HFF-Myc (cell line): ENCODE measurements at regions not wholly inside any gene's neighbourhood (a gene's known extent, or its start where the extent isn't known, plus 50 kb on each side); places are given as distances from the start of the nearest gene placed in this dataset.

Source experiments
- DNase-seq: peaks from one replicate; pipeline ENCODE4 v3.0.0-alpha.2; 2011; ENCODE audit warnings: low read depth; ENCODE audit errors: extremely low read depth
- H3K4me3 ChIP-seq: replicated peaks from 2 replicates; pipeline ENCODE4 v1.5.1; 2011; ENCODE audit warnings: low read depth, mild to moderate bottlenecking, control low read depth, low read length
- CTCF ChIP-seq: IDR thresholded peaks from 2 replicates; pipeline ENCODE4 v1.5.1; 2012; ENCODE audit warnings: mild to moderate bottlenecking, low read depth, low read length, control low read depth; ENCODE audit errors: missing control alignments

GRCh38 chr4:25474690-25475089 lies 97.6 kb downstream of the ANAPC4 start:
- no peak for DNase-seq
- no peak for TF ChIP-seq CTCF
- H3K4me3 ChIP-seq: no peak overlapping the region

GRCh38 chr4:25477221-25477620 lies 100.2 kb downstream of the ANAPC4 start:
- H3K4me3 ChIP-seq: no peak overlapping the region
- DNase-seq: no peak
- TF ChIP-seq CTCF: no peak

GRCh38 chr4:25481648-25482047 lies 104.6 kb downstream of the ANAPC4 start:
- DNase-seq: no peak
- no peak overlapping the region for H3K4me3 ChIP-seq
- no peak for TF ChIP-seq CTCF

GRCh38 chr4:25484243-25484721 lies 107.2 kb downstream of the ANAPC4 start:
- H3K4me3 ChIP-seq: no peak overlapping the region
- no peak for DNase-seq
- no peak for TF ChIP-seq CTCF

- H3K4me3 ChIP-seq: no peak overlapping the region
- no peak for TF ChIP-seq CTCF
- no peak for DNase-seq
Observed at GRCh38 chr4:25485104-25485503, 108.0 kb downstream of the ANAPC4 start.

- no peak for DNase-seq
- no peak for TF ChIP-seq CTCF
- H3K4me3 ChIP-seq: no peak overlapping the region
Observed at GRCh38 chr4:25486171-25486570, 109.1 kb downstream of the ANAPC4 start.

- no peak overlapping the region for H3K4me3 ChIP-seq
- DNase-seq: no peak
- no peak for TF ChIP-seq CTCF
Observed at GRCh38 chr4:25487155-25487554, 110.1 kb downstream of the ANAPC4 start.
